ENCODE measurements at regions not wholly inside any gene's neighbourhood (a gene's known extent, or its start where the extent isn't known, plus 50 kb on each side); places are given as distances from the start of the nearest gene placed in this dataset.

DNA sequence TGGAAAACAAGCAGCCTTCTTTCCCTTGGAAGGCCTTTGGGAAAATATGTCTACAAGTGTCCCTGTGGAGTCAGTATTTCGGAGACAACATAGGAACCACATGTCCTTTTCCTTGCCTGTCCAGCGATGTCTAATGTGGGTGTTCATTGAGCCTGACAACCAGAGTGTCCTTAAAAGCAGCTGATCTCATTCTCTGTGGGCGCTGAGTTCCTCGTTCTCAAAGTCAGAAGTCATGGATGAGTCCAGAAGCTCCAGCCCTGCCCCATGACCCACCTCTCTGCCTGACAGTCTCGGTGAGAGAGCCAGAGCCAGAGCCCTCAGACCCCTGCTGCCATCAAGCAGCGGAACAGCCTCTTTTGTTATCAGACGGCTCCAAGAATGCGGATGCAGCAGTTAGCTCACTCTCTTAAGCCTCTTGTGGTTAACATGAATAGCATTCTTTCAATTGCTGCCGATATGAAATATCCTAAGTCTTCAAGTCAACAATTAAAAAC lies 329.2 kb downstream of the TGFB2 start (continued):
- peak; percentile 85 for TF ChIP-seq MAFK (IDR thresholded peaks at IDR 0.05; ENCODE audit: partially characterized antibody)
- TF ChIP-seq, protein P1, sequence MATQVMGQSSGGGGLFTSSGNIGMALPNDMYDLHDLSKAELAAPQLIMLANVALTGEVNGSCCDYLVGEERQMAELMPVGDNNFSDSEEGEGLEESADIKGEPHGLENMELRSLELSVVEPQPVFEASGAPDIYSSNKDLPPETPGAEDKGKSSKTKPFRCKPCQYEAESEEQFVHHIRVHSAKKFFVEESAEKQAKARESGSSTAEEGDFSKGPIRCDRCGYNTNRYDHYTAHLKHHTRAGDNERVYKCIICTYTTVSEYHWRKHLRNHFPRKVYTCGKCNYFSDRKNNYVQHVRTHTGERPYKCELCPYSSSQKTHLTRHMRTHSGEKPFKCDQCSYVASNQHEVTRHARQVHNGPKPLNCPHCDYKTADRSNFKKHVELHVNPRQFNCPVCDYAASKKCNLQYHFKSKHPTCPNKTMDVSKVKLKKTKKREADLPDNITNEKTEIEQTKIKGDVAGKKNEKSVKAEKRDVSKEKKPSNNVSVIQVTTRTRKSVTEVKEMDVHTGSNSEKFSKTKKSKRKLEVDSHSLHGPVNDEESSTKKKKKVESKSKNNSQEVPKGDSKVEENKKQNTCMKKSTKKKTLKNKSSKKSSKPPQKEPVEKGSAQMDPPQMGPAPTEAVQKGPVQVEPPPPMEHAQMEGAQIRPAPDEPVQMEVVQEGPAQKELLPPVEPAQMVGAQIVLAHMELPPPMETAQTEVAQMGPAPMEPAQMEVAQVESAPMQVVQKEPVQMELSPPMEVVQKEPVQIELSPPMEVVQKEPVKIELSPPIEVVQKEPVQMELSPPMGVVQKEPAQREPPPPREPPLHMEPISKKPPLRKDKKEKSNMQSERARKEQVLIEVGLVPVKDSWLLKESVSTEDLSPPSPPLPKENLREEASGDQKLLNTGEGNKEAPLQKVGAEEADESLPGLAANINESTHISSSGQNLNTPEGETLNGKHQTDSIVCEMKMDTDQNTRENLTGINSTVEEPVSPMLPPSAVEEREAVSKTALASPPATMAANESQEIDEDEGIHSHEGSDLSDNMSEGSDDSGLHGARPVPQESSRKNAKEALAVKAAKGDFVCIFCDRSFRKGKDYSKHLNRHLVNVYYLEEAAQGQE (IDR thresholded peaks at IDR 0.05): no peak
- peak in 1 of 2 experiments; percentile 70; a peak in 3 of 5 replicates for TF ChIP-seq JUN (IDR thresholded peaks at IDR 0.05)
- TF ChIP-seq, protein P2, sequence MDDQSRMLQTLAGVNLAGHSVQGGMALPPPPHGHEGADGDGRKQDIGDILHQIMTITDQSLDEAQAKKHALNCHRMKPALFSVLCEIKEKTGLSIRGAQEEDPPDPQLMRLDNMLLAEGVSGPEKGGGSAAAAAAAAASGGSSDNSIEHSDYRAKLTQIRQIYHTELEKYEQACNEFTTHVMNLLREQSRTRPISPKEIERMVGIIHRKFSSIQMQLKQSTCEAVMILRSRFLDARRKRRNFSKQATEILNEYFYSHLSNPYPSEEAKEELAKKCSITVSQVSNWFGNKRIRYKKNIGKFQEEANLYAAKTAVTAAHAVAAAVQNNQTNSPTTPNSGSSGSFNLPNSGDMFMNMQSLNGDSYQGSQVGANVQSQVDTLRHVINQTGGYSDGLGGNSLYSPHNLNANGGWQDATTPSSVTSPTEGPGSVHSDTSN (IDR thresholded peaks at IDR 0.05): no peak
- TF ChIP-seq, protein P3, sequence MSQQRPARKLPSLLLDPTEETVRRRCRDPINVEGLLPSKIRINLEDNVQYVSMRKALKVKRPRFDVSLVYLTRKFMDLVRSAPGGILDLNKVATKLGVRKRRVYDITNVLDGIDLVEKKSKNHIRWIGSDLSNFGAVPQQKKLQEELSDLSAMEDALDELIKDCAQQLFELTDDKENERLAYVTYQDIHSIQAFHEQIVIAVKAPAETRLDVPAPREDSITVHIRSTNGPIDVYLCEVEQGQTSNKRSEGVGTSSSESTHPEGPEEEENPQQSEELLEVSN (IDR thresholded peaks at IDR 0.05; ENCODE audit: borderline replicate concordance, low read depth): no peak
- TF ChIP-seq FOSL2 (IDR thresholded peaks at IDR 0.05): no peak
- peak; percentile 57 for TF ChIP-seq FOSL2 (CRISPR knock-in tag; IDR thresholded peaks at IDR 0.05)
- TF ChIP-seq EHMT2 (IDR thresholded peaks at IDR 0.05; ENCODE audit: low read depth): no peak
- peak; percentile 95 for TF ChIP-seq GATA3 (IDR thresholded peaks at IDR 0.05; ENCODE audit: borderline replicate concordance)
- TF ChIP-seq TP53 (CRISPR knock-in tag; IDR thresholded peaks at IDR 0.05): 0 out of 2 replicates have a peak, but pooled peaks have one; percentile 38
- no peak for TF ChIP-seq RFX5 (IDR thresholded peaks at IDR 0.05)
- peak; percentile 62; the same call in 1 of the 2 replicates for TF ChIP-seq EHF (CRISPR knock-in tag; IDR thresholded peaks at IDR 0.05)
- TF ChIP-seq FOXS1 (CRISPR knock-in tag; IDR thresholded peaks at IDR 0.05): 0 out of 2 replicates have a peak, but pooled peaks have one; percentile 43
- no peak for TF ChIP-seq JUNB (IDR thresholded peaks at IDR 0.05)
- no peak for TF ChIP-seq RCOR1 (IDR thresholded peaks at IDR 0.05; ENCODE audit: low read depth, low read length)
- TF ChIP-seq, protein P4, sequence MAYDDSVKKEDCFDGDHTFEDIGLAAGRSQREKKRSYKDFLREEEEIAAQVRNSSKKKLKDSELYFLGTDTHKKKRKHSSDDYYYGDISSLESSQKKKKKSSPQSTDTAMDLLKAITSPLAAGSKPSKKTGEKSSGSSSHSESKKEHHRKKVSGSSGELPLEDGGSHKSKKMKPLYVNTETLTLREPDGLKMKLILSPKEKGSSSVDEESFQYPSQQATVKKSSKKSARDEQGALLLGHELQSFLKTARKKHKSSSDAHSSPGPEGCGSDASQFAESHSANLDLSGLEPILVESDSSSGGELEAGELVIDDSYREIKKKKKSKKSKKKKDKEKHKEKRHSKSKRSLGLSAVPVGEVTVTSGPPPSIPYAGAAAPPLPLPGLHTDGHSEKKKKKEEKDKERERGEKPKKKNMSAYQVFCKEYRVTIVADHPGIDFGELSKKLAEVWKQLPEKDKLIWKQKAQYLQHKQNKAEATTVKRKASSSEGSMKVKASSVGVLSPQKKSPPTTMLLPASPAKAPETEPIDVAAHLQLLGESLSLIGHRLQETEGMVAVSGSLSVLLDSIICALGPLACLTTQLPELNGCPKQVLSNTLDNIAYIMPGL (CRISPR knock-in tag; IDR thresholded peaks at IDR 0.05; ENCODE audit: borderline replicate concordance): no peak

DNA sequence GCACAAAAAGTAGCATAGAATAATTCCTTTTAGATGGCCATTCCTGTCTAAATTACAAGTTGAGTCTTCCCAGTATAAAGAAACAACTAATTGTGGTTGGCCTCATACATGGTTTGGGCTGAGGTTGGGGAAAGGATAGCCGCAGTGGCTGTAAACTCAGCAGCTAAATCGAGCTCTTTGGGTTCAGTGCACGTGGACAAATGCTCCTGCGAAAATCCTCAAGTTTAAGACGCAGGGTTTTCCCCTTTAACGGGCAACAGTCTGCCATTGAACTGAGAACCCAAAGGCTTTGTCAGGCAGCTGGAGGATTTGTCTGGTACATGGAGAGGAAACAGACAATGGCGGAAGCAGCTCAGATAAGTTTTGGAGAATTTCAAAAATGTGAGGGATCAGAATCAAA lies 331.9 kb downstream of the TGFB2 start:
- ChIA-PET CTCF (interaction anchor here (0.9 kb wide), 1 partner anchor 12 kb away, joined by 3 read pairs; no protein-coding TSS in a partner anchor), POLR2A (no interaction called here)
- H3K4me3 ChIP-seq: no peak overlapping the region
- ATAC-seq (no peak), FAIRE-seq (no peak), DNase-seq (ENCODE audit: low read depth in 1 of 2, low spot score in 1 of 2) (no peak)
- TF ChIP-seq HEYL (CRISPR knock-in tag; IDR thresholded peaks at IDR 0.05) (no peak), BHLHE40 (IDR thresholded peaks at IDR 0.05; ENCODE audit: low read depth, low read length) (no peak), HOXB13 (CRISPR knock-in tag; IDR thresholded peaks at IDR 0.05; ENCODE audit: low read depth) (no peak), CHD4 (IDR thresholded peaks at IDR 0.05; ENCODE audit: borderline replicate concordance) (no peak), CBX2 (IDR thresholded peaks at IDR 0.05; ENCODE audit: borderline replicate concordance, low read depth) (no peak), ZC3H11A (IDR thresholded peaks at IDR 0.05) (no peak)
- TF ChIP-seq, protein P5, sequence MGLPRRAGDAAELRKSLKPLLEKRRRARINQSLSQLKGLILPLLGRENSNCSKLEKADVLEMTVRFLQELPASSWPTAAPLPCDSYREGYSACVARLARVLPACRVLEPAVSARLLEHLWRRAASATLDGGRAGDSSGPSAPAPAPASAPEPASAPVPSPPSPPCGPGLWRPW (IDR thresholded peaks at IDR 0.05): no peak
- no peak overlapping the region for H3K4me2 ChIP-seq
- H3K4me1 ChIP-seq: peaks cover 17% of the 10 kb centered on the region
- peak overlapping the region in 1 of 2 experiments; percentile 63; a peak in 2 of 6 replicates for H3K27ac ChIP-seq
- WGBS (ENCODE audit: missing lambda C conversion rate): 80% methylated on average over 7 of the region's 7 CpGs
- H3K9me3 ChIP-seq: no peaks in the 10 kb centered on the region
